ENCODE measurements at regions not wholly inside any gene's neighbourhood (a gene's known extent, or its start where the extent isn't known, plus 50 kb on each side); places are given as distances from the start of the nearest gene placed in this dataset.

GRCh38 chr20:12528591-12529041 lies 480.2 kb upstream of the SPTLC3 start:
- intact Hi-C loops (cut with micrococcal nuclease), result no loop called here
- no peaks in the 10 kb centered on the region for H4K20me1 ChIP-seq (ENCODE audit: insufficient read depth, low read length)

GRCh38 chr20:12531626-12532025 lies 477.1 kb upstream of the SPTLC3 start:
- no peak for DNase-seq
- no peak for TF ChIP-seq CTCF (IDR thresholded peaks at IDR 0.05)
- Mint-ChIP-seq H3K9me3 (peaks cover 0 to 6% (median 3%) of the 10 kb centered on the region in 7 donors), H3K36me3 (no peaks in the 10 kb centered on the region), H3K4me3 (no peak overlapping the region), H3K27me3 (ENCODE audit: low read depth in 3 of 3) (no peaks in the 10 kb centered on the region), H3K4me1 (no peaks in the 10 kb centered on the region), H3K27ac (no peak overlapping the region)
- Histone ChIP-seq H3K36me3 (replicated peaks in 1 of 2; ENCODE audit: control insufficient read depth in 1 of 2, insufficient read depth in 2 of 2, low read length in 2 of 2) (no peaks in the 10 kb centered on the region), H2AFZ (ENCODE audit: insufficient read depth, low read depth, low read length, poor library complexity, severe bottlenecking) (no peak overlapping the region), H3K79me2 (ENCODE audit: insufficient read depth, low read length) (no peaks in the 10 kb centered on the region), H3K9ac (ENCODE audit: insufficient read depth, low read length, poor library complexity, severe bottlenecking) (no peak overlapping the region), H3K4me1 (ENCODE audit: control insufficient read depth in 1 of 2, insufficient read depth in 2 of 2, low read length in 2 of 2) (no peaks in the 10 kb centered on the region), H4K20me1 (ENCODE audit: insufficient read depth, low read length) (no peaks in the 10 kb centered on the region), H3K4me3 (replicated peaks in 1 of 3; ENCODE audit: low read depth in 2 of 3, low read length in 3 of 3) (no peak overlapping the region), H3K27ac (ENCODE audit: low read depth in 1 of 2, low read length in 2 of 2) (no peak overlapping the region), H3K4me2 (replicated peaks; ENCODE audit: extremely low read depth, low read length, poor library complexity, severe bottlenecking) (no peak overlapping the region), H3K27me3 (ENCODE audit: control insufficient read depth in 2 of 2, insufficient read depth in 2 of 2, low read length in 2 of 2) (no peaks in the 10 kb centered on the region), H3K9me3 (replicated peaks in 1 of 2; ENCODE audit: control insufficient read depth in 1 of 2, insufficient read depth in 1 of 2, low read length in 2 of 2) (peaks cover 3 to 10% of the 10 kb centered on the region in 2 donors)
- intact Hi-C loops (cut with micrococcal nuclease), result no loop called here

More at GRCh38 chr20:12528591-12529041, 480.2 kb upstream of the SPTLC3 start:
- Mint-ChIP-seq H3K4me1 (no peaks in the 10 kb centered on the region), H3K9me3 (peaks cover 0 to 7% (median 6%) of the 10 kb centered on the region in 7 donors), H3K4me3 (no peak overlapping the region), H3K27me3 (ENCODE audit: low read depth in 3 of 3) (no peaks in the 10 kb centered on the region), H3K36me3 (no peaks in the 10 kb centered on the region), H3K27ac (no peak overlapping the region)
- WGBS (ENCODE audit: insufficient coverage), result no CpG with 5 or more reads among the region's 3 CpGs
- DNase-seq, result no peak
- no peak overlapping the region for H3K4me3 ChIP-seq (replicated peaks in 1 of 3; ENCODE audit: low read depth in 2 of 3, low read length in 3 of 3)
- peaks cover 3 to 4% of the 10 kb centered on the region in 2 donors for H3K9me3 ChIP-seq (replicated peaks in 1 of 2; ENCODE audit: control insufficient read depth in 1 of 2, insufficient read depth in 1 of 2, low read length in 2 of 2)
- no peaks in the 10 kb centered on the region for H3K27me3 ChIP-seq (ENCODE audit: control insufficient read depth in 2 of 2, insufficient read depth in 2 of 2, low read length in 2 of 2)
- H3K4me1 ChIP-seq (ENCODE audit: control insufficient read depth in 1 of 2, insufficient read depth in 2 of 2, low read length in 2 of 2), result no peaks in the 10 kb centered on the region
- H3K36me3 ChIP-seq (replicated peaks in 1 of 2; ENCODE audit: control insufficient read depth in 1 of 2, insufficient read depth in 2 of 2, low read length in 2 of 2), result no peaks in the 10 kb centered on the region
- no peak overlapping the region for H2AFZ ChIP-seq (ENCODE audit: insufficient read depth, low read depth, low read length, poor library complexity, severe bottlenecking)
- no peak for TF ChIP-seq CTCF (IDR thresholded peaks at IDR 0.05)
- H3K79me2 ChIP-seq (ENCODE audit: insufficient read depth, low read length), result no peaks in the 10 kb centered on the region
- H3K4me2 ChIP-seq (replicated peaks; ENCODE audit: extremely low read depth, low read length, poor library complexity, severe bottlenecking), result no peak overlapping the region
- no peak overlapping the region for H3K9ac ChIP-seq (ENCODE audit: insufficient read depth, low read length, poor library complexity, severe bottlenecking)
- no peak overlapping the region for H3K27ac ChIP-seq (ENCODE audit: low read depth in 1 of 2, low read length in 2 of 2)

Data from CD14-positive monocyte (primary cell).